Activated CD4-positive, alpha-beta T cell treated with anti-CD3 and anti-CD28 coated beads, Interleukin-2, amount 50 U/mL, for 1 hour (primary cell): ENCODE measurements at regions not wholly inside any gene's neighbourhood (a gene's known extent, or its start where the extent isn't known, plus 50 kb on each side); places are given as distances from the start of the nearest gene placed in this dataset.
"Not testable (repeated sequence)": the region's sequence is repeated elsewhere in the genome, so short reads cannot be mapped to it uniquely, and the experiment has no call there.

Experiments
- DNase-seq: peaks from one replicate; pipeline ENCODE4 v3.0.0-alpha.2; 2020

DNA sequence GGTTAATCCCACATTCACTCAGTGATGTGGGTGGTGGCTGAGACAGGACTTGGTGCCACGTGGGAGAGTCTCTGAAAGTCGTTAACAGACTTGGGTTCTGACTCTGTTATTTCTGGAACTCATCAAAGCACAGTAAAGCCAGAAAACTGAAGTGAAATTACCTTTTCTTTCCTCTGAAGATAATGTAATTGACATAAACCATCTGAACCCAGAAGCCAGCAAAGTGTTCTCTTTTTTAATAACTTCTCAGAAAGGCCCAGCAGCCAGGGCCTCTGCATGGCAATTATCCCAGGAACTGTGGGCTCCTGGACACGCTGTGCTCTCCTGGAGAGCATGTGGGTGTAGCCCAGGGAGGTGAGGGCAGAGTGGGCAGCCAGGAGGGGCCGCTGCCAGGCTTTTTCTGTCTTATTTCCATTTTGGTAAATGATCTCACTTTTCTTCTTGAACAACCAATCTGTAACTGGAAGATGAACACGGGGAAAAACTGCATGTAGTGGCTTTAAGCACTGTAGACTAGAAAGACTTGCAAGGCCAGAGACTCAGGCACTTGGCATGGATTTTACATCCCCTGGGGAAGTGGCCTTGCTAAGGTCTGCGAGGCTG lies 444.1 kb upstream of the TMEM132C start:
- no peak for DNase-seq

DNA sequence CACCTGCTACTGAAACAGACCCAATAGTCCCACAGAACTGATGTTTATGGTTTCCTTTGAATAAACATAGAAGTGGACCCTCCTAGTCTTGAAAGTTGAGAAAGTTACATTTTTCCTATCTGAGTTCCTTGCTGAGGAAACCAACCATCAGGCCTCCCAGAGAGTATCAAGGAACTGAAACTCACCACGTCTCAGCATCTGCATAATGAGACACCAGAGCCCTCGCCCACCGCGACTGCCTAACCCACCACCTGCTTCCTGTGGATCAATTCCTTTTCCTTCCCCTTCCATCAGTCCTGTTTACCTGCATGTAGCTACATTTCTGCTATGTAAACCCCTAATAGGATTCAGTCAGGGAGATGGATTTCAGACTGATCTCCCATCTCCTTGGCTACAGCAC lies 443.2 kb upstream of the TMEM132C start:
- DNase-seq, result no peak

DNA sequence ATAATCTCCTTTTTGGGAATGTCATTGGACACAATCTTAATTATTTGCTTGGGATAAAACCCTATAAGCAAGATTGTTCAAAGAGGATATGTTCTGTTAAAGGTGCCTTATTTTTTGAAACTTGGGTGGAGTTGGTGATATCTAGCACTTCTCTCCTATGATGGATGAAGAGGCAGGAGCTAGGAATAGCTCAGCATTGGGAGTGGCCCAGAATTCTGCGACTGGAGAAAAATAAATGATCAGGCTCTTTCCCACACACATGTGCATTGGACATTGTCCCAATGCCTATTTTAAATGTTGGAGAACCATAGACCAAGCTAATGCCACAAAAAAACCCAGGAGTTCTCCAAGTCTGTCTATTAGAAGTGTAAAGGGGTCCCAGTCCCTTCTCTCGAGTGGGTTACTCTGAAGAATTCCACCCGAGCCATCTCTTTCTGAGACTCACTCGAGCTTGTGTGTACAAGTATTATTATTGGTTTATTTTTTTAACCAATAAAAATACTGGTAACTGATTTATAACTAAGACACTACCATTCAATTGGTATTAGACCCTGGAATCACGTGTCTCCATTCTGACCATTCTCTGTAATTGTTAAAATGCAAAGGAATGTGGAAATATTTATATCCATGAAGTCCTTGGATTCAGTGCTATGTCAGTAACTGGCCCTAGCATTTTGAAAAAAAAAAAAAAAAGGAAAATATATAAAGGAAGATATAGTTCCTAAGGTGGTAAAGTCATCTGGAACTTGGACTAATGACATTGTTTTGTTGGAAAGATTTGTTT lies 437.5 kb upstream of the TMEM132C start:
- DNase-seq, result no peak

DNA sequence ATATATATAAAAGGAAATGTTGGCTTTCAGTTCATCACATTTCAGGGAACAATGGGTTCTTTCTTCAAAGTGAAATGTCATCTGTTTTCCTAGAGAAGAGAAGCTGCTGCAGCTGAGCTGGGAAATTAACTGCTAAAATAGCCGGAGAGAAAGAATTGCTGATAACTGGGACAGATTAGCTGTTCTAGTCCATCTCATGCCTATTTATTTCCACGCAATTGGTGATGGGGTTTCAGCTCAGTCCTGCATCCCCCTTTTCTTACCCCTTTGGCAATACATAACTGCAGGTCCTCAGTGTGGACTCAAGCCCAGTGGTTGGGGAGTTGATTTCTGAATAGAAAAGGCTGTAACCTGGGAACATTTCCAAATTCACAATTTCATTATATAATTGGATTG lies 436.9 kb upstream of the TMEM132C start:
- DNase-seq, result no peak

DNA sequence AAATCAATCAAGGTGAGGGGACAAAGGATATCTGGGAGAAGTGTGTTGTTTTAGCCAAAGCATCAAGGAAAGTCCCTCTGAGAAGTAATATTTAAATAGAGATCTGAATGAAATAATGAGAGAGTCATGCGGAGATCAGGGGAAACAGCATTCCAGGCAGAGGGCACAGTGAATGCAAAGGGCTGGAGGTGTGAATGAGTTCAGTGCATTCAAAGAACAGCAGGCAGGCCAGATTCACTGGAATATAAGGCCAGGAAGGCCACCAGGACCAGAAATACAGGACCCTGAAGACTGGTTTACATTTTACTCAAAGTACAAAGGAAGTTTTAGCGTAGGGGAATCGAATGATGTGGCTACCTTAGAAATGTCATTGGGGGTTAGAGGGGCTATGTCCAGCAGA lies 436.2 kb upstream of the TMEM132C start:
- no peak for DNase-seq

DNA sequence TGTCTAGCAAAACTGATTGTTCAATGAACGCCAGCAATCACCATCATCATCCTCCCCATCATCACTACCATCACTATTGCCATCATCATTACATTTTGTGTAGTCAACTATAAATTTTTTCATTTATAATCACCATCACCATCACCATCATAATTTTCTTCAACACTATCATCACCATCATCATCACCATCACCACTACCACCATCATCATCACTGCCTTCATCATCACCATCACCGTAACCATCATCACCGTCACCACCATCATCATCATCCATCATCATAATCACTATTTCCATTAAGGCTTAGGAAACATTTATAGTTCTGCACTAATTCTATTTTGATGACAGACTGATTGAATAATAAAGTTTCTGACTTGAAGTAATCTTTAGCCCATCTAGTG lies 434.8 kb upstream of the TMEM132C start:
- DNase-seq, result no peak

DNA sequence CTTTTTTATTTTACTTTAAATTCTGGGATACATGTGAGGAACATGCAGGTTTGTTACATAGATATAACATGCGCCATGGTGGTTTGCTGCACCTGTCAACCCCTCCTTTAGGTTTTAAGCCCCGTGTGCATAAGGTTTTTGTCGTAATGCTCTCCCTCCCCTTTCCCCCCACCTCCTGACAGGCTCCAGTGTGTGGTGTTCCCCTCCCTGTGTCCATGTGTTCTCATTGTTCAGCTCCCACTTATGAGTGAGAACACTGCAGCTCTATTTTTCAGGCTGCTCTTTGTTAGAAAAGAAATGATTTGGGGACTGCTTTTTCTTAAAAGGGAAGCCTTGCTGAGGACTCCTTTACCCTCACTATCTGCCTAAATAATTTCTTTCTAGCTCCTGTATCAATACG lies 430.2 kb upstream of the TMEM132C start:
- DNase-seq, result not testable (repeated sequence)

DNA sequence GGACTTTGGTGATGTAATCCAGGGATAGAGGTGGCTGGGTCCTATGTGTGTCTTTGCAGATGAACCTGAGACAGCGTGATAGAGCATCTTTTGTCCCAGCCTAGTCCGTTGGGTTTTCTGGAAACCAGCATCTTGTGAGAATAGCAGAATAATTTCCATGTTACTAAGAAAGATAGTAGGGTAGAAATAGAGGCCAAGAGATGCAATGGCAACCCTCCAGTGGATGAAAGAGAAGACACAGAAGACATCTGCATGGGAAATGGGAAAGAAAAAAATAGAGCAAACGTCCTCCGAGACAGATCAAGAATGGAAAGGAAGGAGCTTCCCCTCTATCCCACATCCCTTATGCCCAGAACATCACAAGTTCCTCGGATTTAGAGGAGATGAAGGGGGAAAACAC lies 409.3 kb upstream of the TMEM132C start:
- no peak for DNase-seq

DNA sequence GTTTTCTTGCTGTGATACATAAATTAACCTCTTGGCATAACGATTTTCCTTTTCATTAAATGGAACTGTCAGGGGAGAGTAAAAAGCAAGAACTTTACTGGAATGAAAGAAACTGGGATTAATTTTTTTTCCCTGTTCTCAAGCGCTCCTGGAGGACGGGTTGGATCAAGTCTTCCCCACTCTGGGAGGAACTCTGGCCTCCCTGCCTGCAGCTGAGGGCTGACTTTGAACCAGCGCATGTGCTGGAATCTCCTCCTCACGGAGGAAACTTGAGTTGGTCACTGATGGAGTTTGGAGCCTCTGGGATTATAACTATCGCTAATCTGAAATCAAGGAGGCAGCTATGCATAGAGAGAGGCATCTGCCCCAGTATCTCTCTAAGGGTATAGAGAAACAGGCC lies 406.4 kb upstream of the TMEM132C start:
- no peak for DNase-seq

DNA sequence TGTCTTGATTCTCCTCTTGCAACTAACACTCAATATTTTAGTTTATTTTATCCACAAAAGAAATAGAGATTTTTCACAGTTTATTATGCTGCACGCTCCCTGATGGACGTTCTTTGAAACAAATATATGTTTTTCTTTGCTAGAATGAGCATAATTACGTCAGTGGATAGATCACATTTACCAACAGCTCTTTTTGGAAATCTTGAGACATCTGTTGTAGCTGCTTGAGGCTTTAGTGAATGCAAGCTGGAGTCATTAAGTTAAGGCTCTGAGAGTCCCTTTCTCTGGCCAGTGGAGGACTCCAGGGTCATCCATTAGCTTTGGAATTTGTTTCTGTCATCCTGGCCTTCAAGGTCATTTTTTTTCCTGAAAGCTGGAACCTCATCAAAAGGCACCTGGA lies 405.6 kb upstream of the TMEM132C start:
- DNase-seq, result no peak

DNA sequence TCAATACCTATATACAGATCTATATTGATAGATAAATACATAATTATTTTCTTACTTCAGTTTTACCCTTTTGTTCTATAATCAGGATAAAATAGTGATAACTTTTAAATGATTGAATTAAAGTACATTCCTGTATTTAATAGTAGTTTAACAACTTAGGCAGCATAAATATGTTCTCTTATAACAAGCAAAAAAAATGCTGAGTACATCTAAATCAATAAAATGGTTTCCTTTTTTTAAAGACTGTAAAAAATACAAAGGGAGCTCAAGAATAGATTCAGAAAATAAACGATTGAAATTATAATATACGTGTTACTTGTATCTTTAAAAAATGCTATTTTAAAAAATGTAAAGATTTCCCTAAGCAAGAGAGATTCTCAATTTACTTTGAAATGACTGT lies 393.7 kb upstream of the TMEM132C start:
- no peak for DNase-seq

DNA sequence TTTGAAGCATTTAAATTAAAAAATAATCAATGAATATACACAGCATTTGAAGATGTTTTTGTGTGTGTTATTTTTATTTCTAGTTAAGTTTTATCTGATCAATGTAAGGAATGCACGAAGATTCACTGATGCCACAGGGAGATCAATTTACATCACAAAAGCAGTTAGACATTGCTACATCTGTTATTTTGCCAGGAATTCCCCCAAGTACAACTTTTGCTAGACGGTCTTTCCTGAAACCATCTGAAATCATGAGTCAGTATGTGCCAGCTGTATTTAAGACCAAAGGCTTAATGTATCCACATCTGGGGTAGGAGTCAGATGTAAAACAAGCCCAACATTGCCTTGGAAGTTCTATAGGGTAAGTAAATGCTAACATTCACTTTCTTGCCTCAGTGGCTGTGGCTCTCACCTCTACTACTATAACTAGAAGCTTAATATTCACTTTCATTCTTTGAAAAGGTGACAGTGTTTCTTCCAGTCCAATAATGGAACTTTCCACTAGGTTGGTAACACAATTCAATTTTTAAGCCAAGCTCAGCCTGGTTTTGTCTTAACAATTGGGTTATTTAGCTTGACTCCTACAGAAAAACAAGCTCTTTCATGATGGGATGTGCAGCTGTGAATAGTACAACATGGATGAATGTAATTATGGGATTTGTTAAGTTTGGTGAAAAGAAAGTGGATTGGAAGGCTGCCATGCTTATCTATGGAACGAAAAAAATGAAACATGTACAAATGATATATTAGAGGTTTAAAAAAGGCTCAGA lies 385.4 kb upstream of the TMEM132C start:
- no peak for DNase-seq

DNA sequence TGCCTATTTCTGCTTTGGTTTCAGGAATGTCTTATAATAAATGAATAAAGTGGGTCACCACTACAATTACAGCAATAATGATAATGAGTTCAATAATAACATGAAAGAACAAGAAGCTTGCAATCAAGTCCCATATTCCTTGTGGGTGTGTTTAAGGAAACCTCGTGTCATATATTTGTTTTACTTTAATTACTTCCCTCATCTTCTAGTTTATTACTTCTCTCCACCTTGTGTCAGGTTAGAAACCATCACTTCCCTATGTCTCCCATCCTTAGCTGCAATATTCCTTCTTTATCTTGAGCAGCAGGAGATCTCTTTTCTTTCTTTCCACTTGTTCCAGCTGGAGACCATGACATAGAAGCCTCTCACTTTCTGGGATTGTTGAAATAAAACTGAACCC lies 384.0 kb upstream of the TMEM132C start:
- no peak for DNase-seq

DNA sequence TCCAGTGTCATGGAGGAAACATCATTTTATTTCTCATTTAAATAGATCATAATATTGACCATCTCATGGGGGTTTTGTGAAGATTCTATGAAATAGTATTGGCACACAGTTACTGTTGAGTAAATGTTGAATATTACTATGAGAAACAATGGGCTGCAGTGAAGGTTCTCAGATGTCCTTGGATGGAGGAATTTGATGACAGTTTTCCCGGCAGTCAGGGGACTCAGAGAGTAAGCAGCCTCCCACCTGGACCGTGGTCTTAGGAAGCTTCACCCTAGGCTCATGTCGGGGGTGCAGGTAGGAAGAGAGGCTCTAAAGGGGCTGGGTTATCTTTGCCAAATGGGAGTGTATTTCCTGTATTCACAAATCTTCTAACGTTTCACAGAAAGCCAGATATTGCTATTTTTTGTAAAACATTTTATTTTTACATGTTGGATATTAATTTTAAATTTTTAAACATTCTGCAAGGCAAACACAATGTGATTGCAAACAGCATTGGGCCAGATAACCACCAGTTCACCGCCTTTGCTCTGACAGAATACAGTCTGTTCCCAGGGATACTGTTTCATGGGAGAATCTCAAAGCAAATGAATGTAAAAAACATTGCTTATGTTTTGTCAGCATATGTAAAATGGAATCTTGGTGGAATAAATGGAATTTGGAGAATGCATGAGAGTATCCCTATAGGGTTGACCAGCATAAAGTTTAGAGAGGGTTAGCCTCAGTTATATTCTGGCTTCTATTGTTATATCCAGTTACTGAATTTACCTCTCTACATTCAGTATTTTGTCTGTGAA lies 380.8 kb upstream of the TMEM132C start:
- DNase-seq, result no peak

DNA sequence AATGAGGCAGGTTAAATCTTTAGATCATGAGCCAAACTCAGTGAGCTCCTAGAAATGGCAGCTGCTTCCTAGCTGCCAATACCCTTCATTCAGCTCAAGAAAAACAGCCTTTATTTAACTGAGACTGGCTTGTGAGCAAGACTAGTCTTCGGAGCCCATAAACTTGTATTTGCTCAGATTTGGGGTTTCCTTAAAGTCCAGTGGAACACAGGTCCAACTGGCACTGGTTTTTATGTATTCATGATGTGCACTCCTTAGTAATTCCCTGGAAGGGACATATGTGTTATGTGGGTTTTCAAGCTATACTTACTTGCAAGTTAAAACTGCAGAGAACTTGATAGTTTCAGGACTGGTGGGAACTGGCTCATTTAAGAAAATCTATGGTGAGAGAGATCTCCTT lies 380.1 kb upstream of the TMEM132C start:
- no peak for DNase-seq

DNA sequence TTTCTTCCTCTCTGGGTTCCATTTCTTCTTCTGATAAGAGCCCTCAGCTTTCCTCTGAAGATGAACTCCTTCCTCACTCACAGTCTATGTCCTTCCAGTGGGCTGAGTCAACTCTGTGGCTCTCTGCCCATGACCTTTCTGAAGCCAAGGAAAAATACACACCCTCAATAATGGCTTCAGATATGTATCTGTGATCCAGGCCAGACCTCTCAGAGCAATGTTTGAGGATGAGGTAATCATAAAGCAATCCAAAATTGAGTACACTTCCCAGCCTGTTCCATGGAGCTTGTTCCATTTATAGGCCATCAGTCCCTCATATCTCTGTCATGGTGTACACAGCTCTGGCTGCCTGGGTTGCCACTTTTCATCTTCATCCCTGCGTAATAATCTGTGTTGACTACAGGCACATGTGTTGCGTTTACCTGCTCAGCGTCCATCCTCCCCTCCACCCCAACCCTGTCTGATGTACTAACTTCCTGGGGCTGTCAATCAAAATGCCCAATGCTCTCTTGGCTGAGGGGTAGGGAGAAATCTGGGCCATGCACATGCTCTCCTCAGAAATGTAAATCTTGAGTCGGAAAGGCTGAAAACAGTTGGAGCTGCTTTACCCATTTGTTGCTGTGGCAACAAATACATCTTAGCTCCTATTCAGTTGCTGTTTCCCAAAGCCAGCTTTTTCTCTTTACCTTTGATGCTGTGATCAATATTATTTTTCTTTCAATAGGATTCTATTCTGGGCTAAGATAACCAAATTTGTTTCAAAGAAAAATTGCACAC lies 377.8 kb upstream of the TMEM132C start:
- no peak for DNase-seq

DNA sequence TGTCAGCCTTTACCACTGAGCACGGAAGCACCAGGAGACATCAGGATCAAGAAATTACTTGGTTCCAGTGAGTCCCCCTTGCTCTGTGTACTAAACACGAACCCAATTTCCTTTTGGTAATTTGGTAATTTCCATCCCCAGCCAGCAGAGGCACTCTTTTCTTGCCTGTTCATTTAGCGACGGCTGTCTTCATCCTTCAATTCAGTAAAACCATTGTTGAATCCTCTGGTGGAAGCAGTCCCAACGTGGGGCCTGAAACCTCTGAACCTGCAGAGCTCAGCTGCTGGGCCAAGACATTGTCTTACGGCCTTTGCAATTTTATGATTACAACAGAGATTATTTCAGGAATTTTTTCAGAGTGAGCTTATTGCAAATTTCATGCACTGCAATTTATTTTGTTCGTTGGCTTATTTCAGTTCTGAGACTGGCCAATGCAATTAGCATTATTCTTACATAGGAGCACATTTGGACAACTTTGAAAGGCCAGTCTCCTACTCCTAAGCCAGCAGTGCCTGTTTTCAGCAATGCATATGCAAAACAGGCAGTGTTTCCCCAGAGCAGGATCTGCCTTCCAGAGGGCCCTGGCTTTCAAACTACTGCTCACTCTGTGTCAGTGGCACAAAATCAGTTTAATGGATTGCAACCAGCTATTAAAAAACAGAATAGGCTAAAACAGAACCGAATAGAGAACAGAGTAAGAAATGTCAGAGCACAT lies 372.9 kb upstream of the TMEM132C start:
- no peak for DNase-seq

DNA sequence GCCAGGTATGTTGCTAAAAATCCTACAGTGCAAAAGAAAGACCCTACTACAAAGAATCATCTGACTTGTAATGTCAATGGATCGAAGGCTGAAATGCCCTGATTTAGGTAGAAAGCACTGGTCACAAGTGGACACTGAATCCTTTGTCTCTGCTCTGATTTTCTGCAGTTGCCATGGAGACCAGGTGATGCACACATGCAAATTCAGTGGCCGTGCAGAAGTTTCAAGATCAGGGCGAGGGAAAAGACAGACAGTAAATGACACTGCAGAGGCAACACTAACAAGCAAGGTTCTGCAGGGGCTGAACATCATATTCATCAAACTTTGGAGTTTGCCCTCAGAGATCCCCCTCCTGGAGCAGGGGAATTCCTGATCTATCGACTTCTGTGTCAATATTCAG lies 370.3 kb upstream of the TMEM132C start:
- DNase-seq, result no peak

DNA sequence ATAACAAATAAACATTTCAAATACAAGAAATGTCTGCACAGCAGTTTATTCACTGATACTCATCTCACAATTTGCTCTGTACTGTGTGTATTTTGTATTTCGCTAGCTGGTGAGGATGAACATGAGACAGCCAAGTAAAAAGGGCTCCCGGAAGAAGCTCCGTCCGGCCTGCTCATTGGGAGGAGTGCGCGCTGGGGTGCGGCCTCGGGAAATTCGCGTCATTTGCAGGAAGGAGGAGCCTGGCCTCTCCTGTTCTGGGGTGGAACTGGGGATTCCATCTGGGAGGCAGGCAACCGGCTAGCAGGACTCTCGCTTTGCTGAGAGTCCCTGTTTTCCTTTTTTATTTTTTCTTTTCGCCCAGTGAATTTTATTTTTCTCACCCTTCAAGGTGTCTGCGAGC lies 368.4 kb upstream of the TMEM132C start:
- no peak for DNase-seq

DNA sequence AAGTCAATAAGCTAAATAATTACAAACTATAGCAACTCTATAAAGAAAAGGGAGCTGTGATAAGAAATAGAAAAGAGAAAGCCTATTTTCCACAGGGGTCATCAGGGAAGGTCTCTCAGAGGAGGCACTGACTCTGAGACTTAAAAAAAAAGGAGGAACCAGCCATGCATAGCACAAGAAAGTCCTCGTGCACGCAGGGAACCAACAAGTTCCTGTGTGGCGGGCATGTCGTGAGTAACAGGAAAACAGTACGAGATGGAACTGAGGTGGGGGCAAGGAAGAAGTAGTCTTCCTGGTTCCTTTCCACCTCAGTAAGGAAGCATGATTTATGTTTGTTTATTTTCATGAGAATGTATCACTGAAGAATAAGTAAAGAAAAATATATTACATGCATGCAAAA lies 367.0 kb upstream of the TMEM132C start:
- DNase-seq, result no peak

DNA sequence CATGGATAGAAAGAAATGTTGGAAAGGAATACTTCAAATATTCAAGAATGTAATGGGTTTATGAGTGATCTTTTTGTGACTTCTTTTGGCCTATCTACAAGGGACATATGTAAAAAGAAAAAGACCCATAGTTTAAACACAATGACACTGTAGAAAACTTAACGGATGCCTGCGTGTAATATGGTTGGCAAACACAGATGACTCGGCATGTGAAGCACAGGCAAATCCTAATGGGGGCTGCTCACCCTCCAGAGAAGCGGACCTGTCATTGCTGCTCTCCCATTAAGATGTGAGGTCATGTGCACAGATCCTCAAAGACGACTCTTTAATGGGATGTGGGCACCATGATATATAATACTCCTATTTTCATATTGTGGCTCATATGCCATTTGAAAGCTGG lies 366.6 kb upstream of the TMEM132C start:
- no peak for DNase-seq

DNA sequence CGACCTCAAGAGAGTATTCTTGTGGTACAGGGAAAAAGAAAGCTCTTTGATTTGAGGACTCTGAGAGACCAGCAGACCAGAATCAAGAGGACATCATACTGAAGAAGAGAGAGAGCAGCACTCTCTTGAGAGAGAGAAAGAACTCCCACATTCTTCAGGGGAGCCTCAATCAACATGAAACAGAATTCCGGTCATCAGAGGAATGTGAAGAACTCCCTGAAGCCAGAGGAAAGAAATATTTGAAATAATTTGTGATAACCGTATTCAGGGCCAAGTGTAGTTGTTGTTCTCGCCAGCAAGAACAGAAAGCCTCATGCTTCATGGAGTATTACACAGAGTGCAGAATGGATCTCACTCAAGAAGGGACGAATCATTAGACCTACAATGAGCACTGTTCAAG lies 363.8 kb upstream of the TMEM132C start:
- no peak for DNase-seq
